Tibial artery (tissue), 4 donors: ENCODE measurements at regions not wholly inside any gene's neighbourhood (a gene's known extent, or its start where the extent isn't known, plus 50 kb on each side); places are given as distances from the start of the nearest gene placed in this dataset.

ENCODE experiments used
- DNase-seq, 2 donors: peaks; one replicate each; pipeline ENCODE4 v3.0.0-alpha.2; 2019
- H3K27ac ChIP-seq, 2 donors: fragments of 200-600 bp; sonication (generic) in 1 of 2; 1 replicate in 1 of 2; 2 replicates in 1 of 2; pipeline ENCODE4 v1.5.1; 2018 to 2019; ENCODE audit warnings: mild to moderate bottlenecking in 1 of 2
- H3K27me3 ChIP-seq, 2 donors: fragments of 200-600 bp; sonication (generic) in 1 of 2; one replicate each; pipeline versions ENCODE4 v1.5.1 to v1.6.0; 2016 to 2019
- H3K36me3 ChIP-seq, 3 donors: fragments of 200-600 bp; sonication (generic) in 2 of 3; one replicate each; pipeline ENCODE4 v1.5.1; 2016 to 2019; ENCODE audit warnings: mild to moderate bottlenecking in 2 of 3
- H3K4me1 ChIP-seq, 4 donors: fragments of 200-600 bp; sonication (generic) in 2 of 4; 1 replicate in 3 of 4; 2 replicates in 1 of 4; pipeline ENCODE4 v1.5.1; 2016 to 2019
- H3K4me3 ChIP-seq, 2 donors: fragments of 200-600 bp; sonication (generic) in 1 of 2; 1 replicate in 1 of 2; 2 replicates in 1 of 2; pipeline ENCODE4 v1.5.1; 2018 to 2019; ENCODE audit warnings: mild to moderate bottlenecking in 2 of 2
- H3K9me3 ChIP-seq, 3 donors: fragments of 200-600 bp; sonication (generic) in 1 of 3; one replicate each; pipeline ENCODE4 v1.5.1; 2016 to 2019
- intact Hi-C: fragments of 100-400 bp; cut with DNase I; formaldehyde crosslinking; loops from one replicate; pipeline ENCODE4 v1.15.0; 2023; ENCODE audit warnings: low total_unique reads
- TF ChIP-seq, protein P1 (sequence below), 2 experiments: fragments of 200-600 bp in 1 of 2; fragments of 450-650 bp in 1 of 2; IDR thresholded peaks; one replicate each; pipeline ENCODE4 v1.5.1; 2017 to 2019; ENCODE audit warnings: antibody characterized with exemption in 2 of 2, mild to moderate bottlenecking in 1 of 2, moderate library complexity in 1 of 2

DNA sequence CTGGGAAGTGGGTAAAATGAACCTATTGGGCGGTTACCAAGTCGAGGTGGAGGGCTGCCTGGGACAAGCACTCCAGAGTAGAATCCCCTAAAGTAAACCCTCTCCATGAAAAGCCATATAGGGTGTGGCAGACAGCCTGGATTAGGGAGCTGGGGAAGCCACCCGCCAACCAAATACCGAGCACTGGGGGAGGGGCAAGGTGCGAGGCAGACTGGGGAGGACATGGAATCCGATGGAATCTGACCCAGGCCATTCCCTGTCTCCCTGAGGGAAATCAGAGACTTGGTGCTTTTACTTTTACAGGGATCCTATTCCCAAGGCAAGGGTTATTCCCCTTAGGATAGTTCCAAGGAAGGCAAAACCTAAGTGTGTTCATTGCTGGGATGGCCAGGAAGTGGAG lies 130.9 kb upstream of the HSD17B12 start:
- Histone ChIP-seq H3K27ac (no peak overlapping the region), H3K4me3 (no peak overlapping the region), H3K9me3 (no peaks in the 10 kb centered on the region), H3K4me1 (peaks cover 0 to 15% (median 9%) of the 10 kb centered on the region in 4 donors), H3K36me3 (no peaks in the 10 kb centered on the region), H3K27me3 (peaks cover 6 to 80% of the 10 kb centered on the region in 2 donors)
- intact Hi-C loops: no loop called here
- no peak for DNase-seq
- TF ChIP-seq, protein P1, sequence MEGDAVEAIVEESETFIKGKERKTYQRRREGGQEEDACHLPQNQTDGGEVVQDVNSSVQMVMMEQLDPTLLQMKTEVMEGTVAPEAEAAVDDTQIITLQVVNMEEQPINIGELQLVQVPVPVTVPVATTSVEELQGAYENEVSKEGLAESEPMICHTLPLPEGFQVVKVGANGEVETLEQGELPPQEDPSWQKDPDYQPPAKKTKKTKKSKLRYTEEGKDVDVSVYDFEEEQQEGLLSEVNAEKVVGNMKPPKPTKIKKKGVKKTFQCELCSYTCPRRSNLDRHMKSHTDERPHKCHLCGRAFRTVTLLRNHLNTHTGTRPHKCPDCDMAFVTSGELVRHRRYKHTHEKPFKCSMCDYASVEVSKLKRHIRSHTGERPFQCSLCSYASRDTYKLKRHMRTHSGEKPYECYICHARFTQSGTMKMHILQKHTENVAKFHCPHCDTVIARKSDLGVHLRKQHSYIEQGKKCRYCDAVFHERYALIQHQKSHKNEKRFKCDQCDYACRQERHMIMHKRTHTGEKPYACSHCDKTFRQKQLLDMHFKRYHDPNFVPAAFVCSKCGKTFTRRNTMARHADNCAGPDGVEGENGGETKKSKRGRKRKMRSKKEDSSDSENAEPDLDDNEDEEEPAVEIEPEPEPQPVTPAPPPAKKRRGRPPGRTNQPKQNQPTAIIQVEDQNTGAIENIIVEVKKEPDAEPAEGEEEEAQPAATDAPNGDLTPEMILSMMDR (IDR thresholded peaks at IDR 0.05): no peak

DNA sequence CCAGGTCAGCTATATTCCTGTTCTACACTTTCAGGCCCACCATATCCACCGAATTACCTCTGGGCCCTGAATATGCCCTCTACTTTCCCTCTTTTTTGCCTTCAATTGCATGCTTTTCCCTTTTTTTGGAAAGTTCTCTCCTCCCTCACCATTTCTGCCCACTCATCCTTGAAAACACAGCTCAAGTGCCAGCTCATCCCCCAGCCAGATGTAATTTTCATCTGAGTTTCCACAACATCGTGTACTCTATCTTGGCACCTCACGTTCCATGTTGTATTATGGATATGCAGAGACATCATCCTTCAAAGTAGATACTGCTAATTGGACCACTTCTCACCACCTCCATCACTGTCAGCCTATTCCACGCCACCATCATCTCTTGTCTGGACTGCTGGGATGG lies 129.8 kb upstream of the HSD17B12 start:
- intact Hi-C loops: no loop called here
- no peak for DNase-seq
- H3K4me3 ChIP-seq: no peak overlapping the region
- no peak overlapping the region for H3K27ac ChIP-seq
- H3K9me3 ChIP-seq: no peaks in the 10 kb centered on the region
- peaks cover 6 to 78% of the 10 kb centered on the region in 2 donors for H3K27me3 ChIP-seq
- H3K4me1 ChIP-seq: peaks cover 0 to 22% (median 14%) of the 10 kb centered on the region in 4 donors
- TF ChIP-seq, protein P1 (IDR thresholded peaks at IDR 0.05): no peak
- H3K36me3 ChIP-seq: no peaks in the 10 kb centered on the region

DNA sequence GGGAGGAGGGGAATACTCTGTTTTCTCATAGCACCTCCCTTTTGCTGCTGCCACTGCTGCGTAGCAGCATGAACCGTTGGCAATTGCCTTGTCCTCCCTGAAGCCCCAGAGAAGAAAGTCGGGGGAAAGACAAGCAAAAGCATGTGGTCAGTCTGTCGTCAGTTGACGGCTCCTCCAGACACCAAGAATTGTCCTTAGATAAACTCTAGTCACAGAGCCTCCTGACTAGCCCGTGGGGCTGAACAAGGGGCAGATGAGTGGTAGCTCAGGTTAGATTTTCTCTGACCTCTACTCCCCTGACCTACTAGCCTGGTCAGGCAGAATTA lies 126.4 kb upstream of the HSD17B12 start:
- H3K4me3 ChIP-seq: no peak overlapping the region
- TF ChIP-seq, protein P1 (IDR thresholded peaks at IDR 0.05): no peak
- H3K9me3 ChIP-seq: no peaks in the 10 kb centered on the region
- H3K36me3 ChIP-seq: no peaks in the 10 kb centered on the region
- H3K27ac ChIP-seq: no peak overlapping the region
- intact Hi-C loops: no loop called here
- DNase-seq: no peak
- peaks cover 0 to 31% (median 11%) of the 10 kb centered on the region in 4 donors for H3K4me1 ChIP-seq
- H3K27me3 ChIP-seq: peaks cover 0 to 66% of the 10 kb centered on the region in 2 donors

DNA sequence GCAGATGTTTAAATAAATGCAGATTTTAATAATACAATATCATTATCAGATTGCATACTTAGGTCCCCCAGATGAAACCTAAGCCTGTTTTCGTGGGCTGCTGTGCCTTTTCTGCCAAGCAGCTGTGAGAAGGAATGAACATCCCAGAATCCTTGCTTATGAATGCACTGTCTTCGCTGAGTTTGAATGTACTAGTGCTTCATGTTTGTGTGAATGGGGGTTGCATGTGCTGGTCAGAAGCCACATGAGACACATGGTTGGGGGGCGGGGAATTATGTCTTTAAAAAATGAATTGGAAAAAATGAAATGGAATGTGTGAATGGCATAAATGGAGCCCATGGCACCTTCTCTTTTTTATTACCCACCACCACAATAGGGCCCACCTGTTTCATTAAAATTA lies 125.4 kb upstream of the HSD17B12 start:
- TF ChIP-seq, protein P1 (IDR thresholded peaks at IDR 0.05): no peak
- Histone ChIP-seq H3K9me3 (no peaks in the 10 kb centered on the region), H3K27ac (no peak overlapping the region), H3K4me3 (no peak overlapping the region), H3K4me1 (peaks cover 0 to 31% (median 11%) of the 10 kb centered on the region in 4 donors), H3K27me3 (peaks cover 0 to 66% of the 10 kb centered on the region in 2 donors), H3K36me3 (no peaks in the 10 kb centered on the region)
- DNase-seq: no peak
- intact Hi-C loops: no loop called here

DNA sequence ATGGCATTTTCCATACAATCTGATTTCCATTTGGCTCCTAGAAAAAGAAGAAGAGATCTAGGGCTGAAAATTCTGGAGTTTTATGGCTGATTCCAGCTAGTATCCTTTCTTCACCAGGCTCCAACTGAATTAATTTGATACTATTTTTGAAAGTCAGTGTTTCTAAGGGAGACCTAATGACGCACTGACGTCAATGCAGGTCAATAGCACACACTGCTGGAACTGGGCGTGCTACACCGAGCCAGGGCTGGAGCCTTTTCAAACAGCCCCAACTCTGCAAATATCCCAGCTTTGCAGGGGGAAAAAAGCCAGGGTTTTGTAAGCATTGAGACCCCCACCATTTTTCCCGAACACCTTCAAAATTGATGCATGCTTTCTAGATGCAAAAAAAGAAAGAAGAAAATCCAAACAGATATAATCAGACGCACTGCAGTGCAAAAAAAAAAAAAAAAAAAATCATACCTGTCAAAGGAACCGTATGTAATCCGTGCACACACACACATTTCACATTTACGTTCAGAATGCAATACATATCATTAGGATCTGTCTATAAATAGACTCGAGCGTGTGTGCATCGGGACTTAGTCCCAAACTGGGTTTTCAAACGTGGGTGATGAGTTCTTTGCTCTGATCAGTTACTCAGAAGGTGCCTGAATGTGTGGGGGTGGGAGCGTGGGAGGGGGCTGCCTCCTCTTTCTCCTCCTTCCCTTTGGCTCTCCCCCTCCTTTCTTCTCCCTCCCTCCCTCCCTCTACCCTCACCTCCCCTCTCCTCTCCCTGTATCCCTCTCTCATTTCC lies 124.5 kb upstream of the HSD17B12 start:
- DNase-seq: peak in 1 of 2 donors; percentile 77
- Histone ChIP-seq H3K27ac (no peak overlapping the region), H3K9me3 (no peaks in the 10 kb centered on the region), H3K4me3 (peak overlapping the region in 1 of 2 donors; percentile 2), H3K4me1 (peaks cover 0 to 31% (median 11%) of the 10 kb centered on the region in 4 donors), H3K36me3 (no peaks in the 10 kb centered on the region), H3K27me3 (peaks cover 0 to 67% of the 10 kb centered on the region in 2 donors)
- TF ChIP-seq, protein P1 (IDR thresholded peaks at IDR 0.05): no peak
- intact Hi-C loops: no loop called here
